ENCODE measurements at regions not wholly inside any gene's neighbourhood (a gene's known extent, or its start where the extent isn't known, plus 50 kb on each side); places are given as distances from the start of the nearest gene placed in this dataset.

DNA sequence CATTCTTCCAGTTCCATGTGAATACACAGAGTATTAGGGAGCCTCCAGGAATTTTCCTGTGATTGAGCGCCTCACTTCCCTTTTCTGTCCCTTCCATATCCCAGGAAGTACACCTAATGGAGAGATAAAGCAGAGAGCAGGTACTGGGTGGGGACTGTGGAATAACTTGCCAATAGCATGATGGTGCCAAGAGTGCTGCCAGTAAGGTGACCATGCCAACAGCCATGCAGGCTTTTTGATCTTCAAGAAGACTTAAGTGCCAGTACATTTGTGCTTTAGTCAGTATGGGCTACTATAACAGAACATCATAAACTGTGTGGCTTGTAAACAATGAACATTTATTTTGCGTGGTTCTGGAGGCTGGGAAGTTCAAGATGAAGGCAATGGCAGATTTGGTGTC is 160.2 kb upstream of the RIMS1 start:
- TF ChIP-seq CTCF (IDR thresholded peaks at IDR 0.05; ENCODE audit: low read depth, low read length, poor library complexity, severe bottlenecking) (no peak), EZH2phosphoT487 (IDR thresholded peaks at IDR 0.05; ENCODE audit: borderline replicate concordance, low read length) (no peak)

Data from DOHH2 (cell line).